SH-SY5Y (cell line): ENCODE measurements at regions not wholly inside any gene's neighbourhood (a gene's known extent, or its start where the extent isn't known, plus 50 kb on each side); places are given as distances from the start of the nearest gene placed in this dataset.

Experiments used
- GATA2 ChIP-seq: IDR thresholded peaks from 2 replicates; pipeline ENCODE4 v1.6.1; 2011; ENCODE audit warnings: mild to moderate bottlenecking, low read depth, low read length
- GATA3 ChIP-seq: IDR thresholded peaks from 2 replicates; pipeline ENCODE4 v1.6.1; 2011; ENCODE audit warnings: low read depth, mild to moderate bottlenecking, low read length, moderate library complexity

- TF ChIP-seq GATA3 (no peak), GATA2 (no peak)
These were observed 209.8 kb downstream of the HAUS1 start for GRCh38 chr18:46314011-46314410.

GRCh38 chr18:46315161-46315560 lies 211.0 kb downstream of the HAUS1 start:
- no peak for TF ChIP-seq GATA2
- TF ChIP-seq GATA3 = no peak

- TF ChIP-seq GATA2 (no peak), GATA3 (no peak)
These were observed 214.2 kb downstream of the HAUS1 start for GRCh38 chr18:46318356-46318755.

GRCh38 chr18:46319783-46320182 lies 215.6 kb downstream of the HAUS1 start:
- TF ChIP-seq GATA3 = no peak
- no peak for TF ChIP-seq GATA2

- no peak for TF ChIP-seq GATA2
- no peak for TF ChIP-seq GATA3
These were observed 216.1 kb downstream of the HAUS1 start for GRCh38 chr18:46320297-46320696.

GRCh38 chr18:46320928-46321711 lies 216.9 kb downstream of the HAUS1 start:
- TF ChIP-seq GATA2 = no peak
- no peak for TF ChIP-seq GATA3

GRCh38 chr18:46321955-46322354 lies 217.8 kb downstream of the HAUS1 start:
- no peak for TF ChIP-seq GATA3
- TF ChIP-seq GATA2 = no peak

- TF ChIP-seq GATA2 (no peak), GATA3 (no peak)
These were observed 218.3 kb downstream of the HAUS1 start for GRCh38 chr18:46322411-46322891.

- TF ChIP-seq GATA3 (no peak), GATA2 (no peak)
These were observed 218.8 kb downstream of the HAUS1 start for GRCh38 chr18:46322941-46323340.

- TF ChIP-seq GATA2 (no peak), GATA3 (no peak)
These were observed 220.1 kb downstream of the HAUS1 start for GRCh38 chr18:46324087-46324955.

GRCh38 chr18:46325895-46326294 lies 221.7 kb downstream of the HAUS1 start:
- TF ChIP-seq GATA2 (no peak), GATA3 (no peak)

- TF ChIP-seq GATA2 (no peak), GATA3 (no peak)
These were observed 225.6 kb downstream of the HAUS1 start for GRCh38 chr18:46329736-46330246.

GRCh38 chr18:46331316-46331715 lies 227.1 kb downstream of the HAUS1 start:
- TF ChIP-seq GATA2 = no peak
- TF ChIP-seq GATA3 = no peak

- no peak for TF ChIP-seq GATA2
- no peak for TF ChIP-seq GATA3
These were observed 228.2 kb downstream of the HAUS1 start for GRCh38 chr18:46332286-46332801.
